Neuronal stem cell (in vitro differentiated cells): ENCODE measurements at regions not wholly inside any gene's neighbourhood (a gene's known extent, or its start where the extent isn't known, plus 50 kb on each side); places are given as distances from the start of the nearest gene placed in this dataset.
A peak's percentile ranks its signal among the peaks of the same experiment; 100 is the strongest.
"Not testable (repeated sequence)": the region's sequence is repeated elsewhere in the genome, so short reads cannot be mapped to it uniquely, and the experiment has no call there.

Experiments used
- DNase-seq: peaks from one replicate; pipeline ENCODE4 v3.0.0-alpha.2; 2013; ENCODE audit warnings: low spot score
- H2AFZ ChIP-seq: one replicate; pipeline ENCODE4 v1.6.1; 2013; ENCODE audit warnings: mild to moderate bottlenecking, low read length, inconsistent platforms
- H2AK5ac ChIP-seq: 2 replicates; pipeline ENCODE4 v1.6.1; 2013; ENCODE audit warnings: low read depth, mild to moderate bottlenecking, inconsistent platforms, low read length, moderate library complexity, mixed read lengths
- H2BK120ac ChIP-seq: 2 replicates; pipeline ENCODE4 v1.6.1; 2013; ENCODE audit warnings: low read depth, mild to moderate bottlenecking, inconsistent platforms, low read length, moderate library complexity, mixed read lengths
- H2BK12ac ChIP-seq: one replicate; pipeline ENCODE4 v1.6.1; 2013; ENCODE audit warnings: low read length, inconsistent platforms
- H2BK15ac ChIP-seq: 2 replicates; pipeline ENCODE4 v1.6.1; 2013; ENCODE audit warnings: mild to moderate bottlenecking, low read length, inconsistent platforms, mixed read lengths
- H2BK5ac ChIP-seq: one replicate; pipeline ENCODE4 v1.6.1; 2013; ENCODE audit warnings: inconsistent platforms, mild to moderate bottlenecking, low read length, moderate library complexity
- H3K14ac ChIP-seq: one replicate; pipeline ENCODE4 v1.6.1; 2013; ENCODE audit warnings: low read length, inconsistent platforms
- H3K18ac ChIP-seq: 2 replicates; pipeline ENCODE4 v1.6.1; 2013; ENCODE audit warnings: low read length, inconsistent platforms
- H3K23ac ChIP-seq: 2 replicates; pipeline ENCODE4 v1.6.1; 2013; ENCODE audit warnings: low read depth, mild to moderate bottlenecking, mixed read lengths, low read length, inconsistent platforms; ENCODE audit not compliant: poor library complexity
- H3K27ac ChIP-seq: replicated peaks from 3 replicates; pipeline ENCODE4 v1.5.1; 2013; ENCODE audit warnings: low read length, inconsistent platforms
- H3K27me3 ChIP-seq, 3 experiments: 2 replicates each; pipeline ENCODE4 v1.6.1; 2013; ENCODE audit warnings: low read length in 3 of 3, mild to moderate bottlenecking in 2 of 3, inconsistent platforms in 1 of 3, low read depth in 1 of 3, mixed read lengths in 1 of 3, moderate library complexity in 1 of 3; ENCODE audit not compliant: control insufficient read depth in 3 of 3, insufficient read depth in 3 of 3
- H3K36me3 ChIP-seq, 2 donors: replicated peaks in 1 of 2; 2 replicates each; pipeline ENCODE4 v1.6.1; 2013; ENCODE audit warnings: low read length in 2 of 2; ENCODE audit not compliant: control insufficient read depth in 2 of 2, insufficient read depth in 2 of 2
- H3K4ac ChIP-seq: 2 replicates; pipeline ENCODE4 v1.6.1; 2013; ENCODE audit warnings: inconsistent platforms, mild to moderate bottlenecking, low read length, moderate library complexity
- H3K4me1 ChIP-seq, 2 donors: 1 replicate in 1 of 2; 2 replicates in 1 of 2; pipeline ENCODE4 v1.6.1; 2013; ENCODE audit warnings: low read length in 2 of 2, low read depth in 1 of 2; ENCODE audit not compliant: control insufficient read depth in 2 of 2, insufficient read depth in 1 of 2
- H3K4me2 ChIP-seq: one replicate; pipeline ENCODE4 v1.6.1; 2013; ENCODE audit warnings: mild to moderate bottlenecking, low read length, inconsistent platforms; ENCODE audit not compliant: insufficient read depth, poor library complexity, severe bottlenecking
- H3K4me3 ChIP-seq, 2 donors: 2 replicates each; pipeline ENCODE4 v1.5.1; 2013; ENCODE audit warnings: low read length in 2 of 2, mild to moderate bottlenecking in 2 of 2, inconsistent platforms in 1 of 2, moderate library complexity in 1 of 2
- H3K79me1 ChIP-seq: one replicate; pipeline ENCODE4 v1.6.1; 2013; ENCODE audit warnings: low read depth, mild to moderate bottlenecking, inconsistent platforms, low read length, moderate library complexity
- H3K9ac ChIP-seq: one replicate; pipeline ENCODE4 v1.6.1; 2013; ENCODE audit warnings: mild to moderate bottlenecking, low read depth, low read length, inconsistent platforms; ENCODE audit not compliant: poor library complexity
- H3K9me3 ChIP-seq, 2 donors: replicated peaks in 1 of 2; 2 replicates each; pipeline versions ENCODE3 to v1.6.1; 2013; ENCODE audit warnings: low read length in 2 of 2, mild to moderate bottlenecking in 2 of 2, inconsistent platforms in 1 of 2, low read depth in 1 of 2, mixed read lengths in 1 of 2, moderate library complexity in 1 of 2; ENCODE audit not compliant: control insufficient read depth in 2 of 2, insufficient read depth in 1 of 2
- H4K8ac ChIP-seq: one replicate; pipeline ENCODE4 v1.6.1; 2013; ENCODE audit warnings: low read depth, mild to moderate bottlenecking, inconsistent platforms, low read length, moderate library complexity
- H4K91ac ChIP-seq: one replicate; pipeline ENCODE4 v1.6.1; 2013; ENCODE audit warnings: low read length, low read depth, mild to moderate bottlenecking, inconsistent platforms; ENCODE audit not compliant: poor library complexity
- WGBS, 2 donors: extraction: QIAGEN DNeasy Blood & Tissue Kit; methylation state at CpG; one replicate each; pipeline ENCODE4 v1.1.7; 2013; ENCODE audit warnings: missing lambda C conversion rate in 2 of 2, mixed read lengths in 1 of 2; ENCODE audit not compliant: insufficient read length in 2 of 2, insufficient replicate concordance in 1 of 2; ENCODE audit errors: extremely low coverage in 2 of 2; 5-methylcytosine and 5-hydroxymethylcytosine counted together

GRCh38 chr5:106246044-106246745, 1424.5 kb downstream of the EFNA5 start:
- H3K4me3 ChIP-seq, H3K18ac ChIP-seq, H2BK15ac ChIP-seq, H3K4me2 ChIP-seq, H3K27ac ChIP-seq, H3K14ac ChIP-seq, H4K8ac ChIP-seq, H2AFZ ChIP-seq, H3K4ac ChIP-seq, H3K4me1 ChIP-seq, H4K91ac ChIP-seq, H2BK5ac ChIP-seq, H3K9me3 ChIP-seq, DNase-seq, H3K79me1 ChIP-seq, H3K9ac ChIP-seq, H3K36me3 ChIP-seq, H2BK12ac ChIP-seq, H3K27me3 ChIP-seq, H3K23ac ChIP-seq, H2BK120ac ChIP-seq, H2AK5ac ChIP-seq: not testable (repeated sequence)
- WGBS, 2 donors, result no CpG with 5 or more reads among the region's 46 CpGs

GRCh38 chr5:106241409-106241808, 1429.3 kb downstream of the EFNA5 start:
- Histone ChIP-seq H2AFZ (peak overlapping the region; percentile 45), H3K4me1 (no peaks in the 10 kb centered on the region), H3K4me3 (no peak overlapping the region), H3K36me3 (no peaks in the 10 kb centered on the region), H3K4ac (no peak overlapping the region), H3K9me3 (peaks cover 0 to 1% of the 10 kb centered on the region in 2 donors), H4K8ac (no peak overlapping the region), H3K18ac (no peak overlapping the region), H3K27ac (no peak overlapping the region), H2BK15ac (no peak overlapping the region), H3K4me2 (no peak overlapping the region), H3K79me1 (no peaks in the 10 kb centered on the region), H3K9ac (no peak overlapping the region), H2AK5ac (no peak overlapping the region), H2BK120ac (no peak overlapping the region), H3K23ac (no peak overlapping the region), H3K14ac (no peak overlapping the region), H2BK12ac (no peak overlapping the region), H3K27me3 (no peaks in the 10 kb centered on the region), H2BK5ac (no peak overlapping the region), H4K91ac (no peak overlapping the region)
- DNase-seq, result no peak

GRCh38 chr5:106205916-106206571, 1464.7 kb downstream of the EFNA5 start:
- no peak overlapping the region for H3K9ac ChIP-seq
- no peaks in the 10 kb centered on the region for H3K4me1 ChIP-seq
- H3K79me1 ChIP-seq, result no peaks in the 10 kb centered on the region
- no CpG with 5 or more reads among the region's 25 CpGs for WGBS, 2 donors
- no peak overlapping the region for H4K91ac ChIP-seq
- no peak overlapping the region for H3K4ac ChIP-seq
- no peak overlapping the region for H3K27ac ChIP-seq
- no peak overlapping the region for H2BK120ac ChIP-seq
- no peak overlapping the region for H3K4me3 ChIP-seq
- no peak overlapping the region for H2AFZ ChIP-seq
- peak overlapping the region; percentile 43 for H3K23ac ChIP-seq
- no peak overlapping the region for H3K4me2 ChIP-seq
- DNase-seq, result no peak
- H3K14ac ChIP-seq, result peak overlapping the region; percentile 31
- H2BK5ac ChIP-seq, result no peak overlapping the region
- no peaks in the 10 kb centered on the region for H3K36me3 ChIP-seq
- H2BK12ac ChIP-seq, result no peak overlapping the region
- no peaks in the 10 kb centered on the region for H3K27me3 ChIP-seq
- H2BK15ac ChIP-seq, result no peak overlapping the region
- H2AK5ac ChIP-seq, result no peak overlapping the region
- H3K9me3 ChIP-seq, result no peaks in the 10 kb centered on the region
- H4K8ac ChIP-seq, result no peak overlapping the region
- no peak overlapping the region for H3K18ac ChIP-seq

- Histone ChIP-seq H3K4me3 (no peak overlapping the region), H3K4ac (no peak overlapping the region), H3K9ac (no peak overlapping the region), H3K79me1 (no peaks in the 10 kb centered on the region), H3K27me3 (no peaks in the 10 kb centered on the region), H3K27ac (no peak overlapping the region), H2AK5ac (no peak overlapping the region), H3K36me3 (no peaks in the 10 kb centered on the region), H3K9me3 (no peaks in the 10 kb centered on the region), H2BK120ac (no peak overlapping the region), H4K91ac (no peak overlapping the region), H2AFZ (no peak overlapping the region), H2BK12ac (no peak overlapping the region), H3K18ac (no peak overlapping the region), H3K4me2 (no peak overlapping the region), H3K14ac (no peak overlapping the region), H2BK5ac (no peak overlapping the region), H3K23ac (no peak overlapping the region), H2BK15ac (no peak overlapping the region), H3K4me1 (no peaks in the 10 kb centered on the region), H4K8ac (no peak overlapping the region)
- WGBS, 2 donors, result no CpG with 5 or more reads among the region's 2 CpGs
- DNase-seq, result no peak
Observed at GRCh38 chr5:106202035-106202434, 1468.7 kb downstream of the EFNA5 start.
